Tibial nerve (tissue), 4 donors: ENCODE measurements at regions not wholly inside any gene's neighbourhood (a gene's known extent, or its start where the extent isn't known, plus 50 kb on each side); places are given as distances from the start of the nearest gene placed in this dataset.

ENCODE experiments used
- CTCF ChIP-seq, 5 experiments: fragments of 200-600 bp in 3 of 5; fragments of 450-650 bp in 2 of 5; sonication (generic) in 3 of 5; IDR thresholded peaks; one replicate each; pipeline ENCODE4 v1.5.1; 2016 to 2019; ENCODE audit warnings: antibody characterized with exemption in 5 of 5, mild to moderate bottlenecking in 3 of 5, moderate library complexity in 2 of 5
- EP300 ChIP-seq, 2 donors: sonication (generic); formaldehyde crosslinking; IDR thresholded peaks; one replicate each; pipeline ENCODE4 v1.6.1; 2017; ENCODE audit warnings: antibody characterized with exemption in 2 of 2, mild to moderate bottlenecking in 1 of 2
- POLR2A ChIP-seq, 2 donors: fragments of 450-650 bp; IDR thresholded peaks; one replicate each; pipeline ENCODE4 v1.6.1; 2017; ENCODE audit warnings: antibody characterized with exemption in 2 of 2, mild to moderate bottlenecking in 2 of 2, moderate library complexity in 2 of 2

DNA sequence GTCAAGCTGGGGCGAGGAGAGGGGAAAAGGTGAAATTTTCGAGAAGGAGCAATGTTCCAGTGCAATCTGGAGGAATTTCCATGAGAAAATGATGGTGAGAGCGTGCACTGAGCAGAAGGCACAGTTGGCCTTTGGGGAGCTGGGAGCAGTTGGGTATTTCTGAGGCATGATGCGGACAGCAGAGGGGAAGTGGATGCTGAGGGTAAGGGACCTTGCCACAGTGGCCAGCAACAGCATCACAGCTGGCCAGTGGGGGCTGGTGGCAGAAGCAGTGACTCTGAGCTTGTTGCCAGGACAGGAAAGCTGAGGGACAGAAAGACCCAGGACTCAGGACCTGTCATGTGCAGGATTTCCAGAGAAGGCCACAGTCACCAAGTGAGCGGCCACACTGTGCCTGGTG is 98.9 kb downstream of the LSM3 start:
- TF ChIP-seq CTCF (IDR thresholded peaks at IDR 0.05), result no peak
- TF ChIP-seq EP300 (IDR thresholded peaks at IDR 0.05), result no peak
- TF ChIP-seq POLR2A (IDR thresholded peaks at IDR 0.05), result no peak
